ENCODE measurements at regions not wholly inside any gene's neighbourhood (a gene's known extent, or its start where the extent isn't known, plus 50 kb on each side); places are given as distances from the start of the nearest gene placed in this dataset.
"Not testable (repeated sequence)": the region's sequence is repeated elsewhere in the genome, so short reads cannot be mapped to it uniquely, and the experiment has no call there.

- no peak for TF ChIP-seq CTCF (IDR thresholded peaks at IDR 0.05)
These were observed 108.9 kb upstream of the ZCCHC13 start for GRCh38 chrX:74195120-74195519.

GRCh38 chrX:74187211-74187610 lies 116.8 kb upstream of the ZCCHC13 start:
- ATAC-seq (no peak), DNase-seq (no peak)
- Histone ChIP-seq H3K36me3 (ENCODE audit: control insufficient read depth, insufficient read depth, low read length) (no peaks in the 10 kb centered on the region), H3K27me3 (ENCODE audit: control insufficient read depth, insufficient read depth, low read length) (no peaks in the 10 kb centered on the region), H3K4me3 (ENCODE audit: low read length) (no peak overlapping the region), H3K9me3 (ENCODE audit: control insufficient read depth, insufficient read depth, low read length) (no peaks in the 10 kb centered on the region), H3K27ac (ENCODE audit: low read length) (no peak overlapping the region), H3K4me1 (ENCODE audit: control insufficient read depth, insufficient read depth, low read length) (no peaks in the 10 kb centered on the region)
- Mint-ChIP-seq H3K9me3 (peaks cover 0 to 2% of the 10 kb centered on the region in 2 donors), H3K4me1 (no peaks in the 10 kb centered on the region), H3K36me3 (no peaks in the 10 kb centered on the region), H3K27ac (no peak overlapping the region), H3K4me3 (no peak overlapping the region), H3K27me3 (ENCODE audit: low read depth in 2 of 2) (peaks cover 0 to 26% of the 10 kb centered on the region in 2 donors)
- intact Hi-C loops (cut with micrococcal nuclease) = no loop called here
- no CpG with 5 or more reads among the region's 3 CpGs for WGBS (ENCODE audit: insufficient coverage)
- TF ChIP-seq CTCF (IDR thresholded peaks at IDR 0.05) = no peak

More at GRCh38 chrX:74195120-74195519, 108.9 kb upstream of the ZCCHC13 start:
- Mint-ChIP-seq H3K27ac (no peak overlapping the region), H3K4me1 (no peaks in the 10 kb centered on the region), H3K36me3 (peaks cover 7% of the 10 kb centered on the region), H3K27me3 (ENCODE audit: low read depth in 2 of 2) (peaks cover 0 to 58% of the 10 kb centered on the region in 2 donors), H3K4me3 (no peak overlapping the region), H3K9me3 (peaks cover 2% of the 10 kb centered on the region in 2 donors)
- intact Hi-C loops (cut with micrococcal nuclease) = no loop called here
- DNase-seq (no peak), ATAC-seq (no peak)
- 100% methylated on average over 2 of the region's 2 CpGs for WGBS (ENCODE audit: insufficient coverage)
- H3K36me3 ChIP-seq (ENCODE audit: control insufficient read depth, insufficient read depth, low read length) = no peaks in the 10 kb centered on the region
- no peak overlapping the region for H3K27ac ChIP-seq (ENCODE audit: low read length)
- no peaks in the 10 kb centered on the region for H3K9me3 ChIP-seq (ENCODE audit: control insufficient read depth, insufficient read depth, low read length)
- H3K4me3 ChIP-seq (ENCODE audit: low read length) = no peak overlapping the region
- H3K4me1 ChIP-seq (ENCODE audit: control insufficient read depth, insufficient read depth, low read length) = no peaks in the 10 kb centered on the region
- H3K27me3 ChIP-seq (ENCODE audit: control insufficient read depth, insufficient read depth, low read length) = no peaks in the 10 kb centered on the region

- H3K9me3 ChIP-seq (ENCODE audit: control insufficient read depth, insufficient read depth, low read length); H3K27me3 ChIP-seq (ENCODE audit: control insufficient read depth, insufficient read depth, low read length); H3K4me3 Mint-ChIP-seq; H3K4me1 ChIP-seq (ENCODE audit: control insufficient read depth, insufficient read depth, low read length); H3K4me3 ChIP-seq (ENCODE audit: low read length); H3K27ac Mint-ChIP-seq; H3K36me3 ChIP-seq (ENCODE audit: control insufficient read depth, insufficient read depth, low read length); H3K4me1 Mint-ChIP-seq; H3K9me3 Mint-ChIP-seq; DNase-seq; H3K36me3 Mint-ChIP-seq; H3K27ac ChIP-seq (ENCODE audit: low read length); intact Hi-C loops (cut with micrococcal nuclease); ATAC-seq: not testable (repeated sequence)
- WGBS (ENCODE audit: insufficient coverage) = no CpG with 5 or more reads among the region's 4 CpGs
- peaks cover 0 to 21% of the 10 kb centered on the region in 2 donors for H3K27me3 Mint-ChIP-seq (ENCODE audit: low read depth in 2 of 2)
These were observed 120.9 kb upstream of the ZCCHC13 start for GRCh38 chrX:74183047-74183446.

- H3K27ac Mint-ChIP-seq; ATAC-seq; intact Hi-C loops (cut with micrococcal nuclease); H3K9me3 Mint-ChIP-seq; H3K4me1 Mint-ChIP-seq; H3K27ac ChIP-seq (ENCODE audit: low read length); H3K4me3 ChIP-seq (ENCODE audit: low read length); H3K4me3 Mint-ChIP-seq; H3K9me3 ChIP-seq (ENCODE audit: control insufficient read depth, insufficient read depth, low read length); H3K36me3 ChIP-seq (ENCODE audit: control insufficient read depth, insufficient read depth, low read length); H3K36me3 Mint-ChIP-seq; H3K4me1 ChIP-seq (ENCODE audit: control insufficient read depth, insufficient read depth, low read length); H3K27me3 ChIP-seq (ENCODE audit: control insufficient read depth, insufficient read depth, low read length); DNase-seq: not testable (repeated sequence)
- peaks cover 0 to 22% of the 10 kb centered on the region in 2 donors for H3K27me3 Mint-ChIP-seq (ENCODE audit: low read depth in 2 of 2)
- 97% methylated on average over 6 of the region's 6 CpGs for WGBS (ENCODE audit: insufficient coverage)
These were observed 122.0 kb upstream of the ZCCHC13 start for GRCh38 chrX:74181976-74182375.

- whole genome bisulfite sequencing (ENCODE audit: insufficient coverage) = 92% methylated on average over 4 of the region's 8 CpGs
- intact Hi-C loops (cut with micrococcal nuclease) = no loop called here
- no peaks in the 10 kb centered on the region for H3K4me1 Mint-ChIP-seq
These were observed 123.3 kb upstream of the ZCCHC13 start for GRCh38 chrX:74180716-74181115.

More at GRCh38 chrX:74180716-74181115, 123.3 kb upstream of the ZCCHC13 start:
- Histone ChIP-seq H3K4me1 (ENCODE audit: control insufficient read depth, insufficient read depth, low read length) (no peaks in the 10 kb centered on the region), H3K36me3 (ENCODE audit: control insufficient read depth, insufficient read depth, low read length) (no peaks in the 10 kb centered on the region), H3K27ac (ENCODE audit: low read length) (no peak overlapping the region), H3K4me3 (ENCODE audit: low read length) (no peak overlapping the region), H3K9me3 (ENCODE audit: control insufficient read depth, insufficient read depth, low read length) (no peaks in the 10 kb centered on the region), H3K27me3 (ENCODE audit: control insufficient read depth, insufficient read depth, low read length) (no peaks in the 10 kb centered on the region)
- H3K27ac Mint-ChIP-seq = no peak overlapping the region
- no peak for TF ChIP-seq CTCF (IDR thresholded peaks at IDR 0.05)
- H3K9me3 Mint-ChIP-seq = no peaks in the 10 kb centered on the region
- H3K4me3 Mint-ChIP-seq = no peak overlapping the region
- no peaks in the 10 kb centered on the region for H3K36me3 Mint-ChIP-seq
- no peak for DNase-seq
- H3K27me3 Mint-ChIP-seq (ENCODE audit: low read depth in 2 of 2) = peaks cover 0 to 22% of the 10 kb centered on the region in 2 donors
- ATAC-seq = no peak
